Esophagus squamous epithelium (tissue), 4 donors: ENCODE measurements at regions not wholly inside any gene's neighbourhood (a gene's known extent, or its start where the extent isn't known, plus 50 kb on each side); places are given as distances from the start of the nearest gene placed in this dataset.

ENCODE experiments used
- CTCF ChIP-seq, 6 experiments: fragments of 450-650 bp in 4 of 6; fragments of 200-600 bp in 2 of 6; sonication (generic) in 2 of 6; IDR thresholded peaks; one replicate each; pipeline ENCODE4 v1.5.1; 2016 to 2019; ENCODE audit warnings: antibody characterized with exemption in 6 of 6, mild to moderate bottlenecking in 4 of 6, moderate library complexity in 4 of 6
- POLR2A ChIP-seq, 4 donors: fragments of 450-650 bp; IDR thresholded peaks; one replicate each; pipeline ENCODE4 v1.6.1; 2017; ENCODE audit warnings: antibody characterized with exemption in 4 of 4, mild to moderate bottlenecking in 4 of 4, moderate library complexity in 3 of 4

GRCh38 chr10:118107040-118107439 lies 60.3 kb upstream of the RAB11FIP2 start:
- TF ChIP-seq CTCF (IDR thresholded peaks at IDR 0.05) (no peak), POLR2A (IDR thresholded peaks at IDR 0.05) (no peak)
